ENCODE measurements at regions not wholly inside any gene's neighbourhood (a gene's known extent, or its start where the extent isn't known, plus 50 kb on each side); places are given as distances from the start of the nearest gene placed in this dataset.

- no peak for TF ChIP-seq POLR2A (IDR thresholded peaks at IDR 0.05)
- TF ChIP-seq CTCF (IDR thresholded peaks at IDR 0.05): no peak
These were observed 140.3 kb upstream of the SEL1L start for GRCh38 chr14:81673930-81674329.
